ENCODE measurements at regions not wholly inside any gene's neighbourhood (a gene's known extent, or its start where the extent isn't known, plus 50 kb on each side); places are given as distances from the start of the nearest gene placed in this dataset.

DNA sequence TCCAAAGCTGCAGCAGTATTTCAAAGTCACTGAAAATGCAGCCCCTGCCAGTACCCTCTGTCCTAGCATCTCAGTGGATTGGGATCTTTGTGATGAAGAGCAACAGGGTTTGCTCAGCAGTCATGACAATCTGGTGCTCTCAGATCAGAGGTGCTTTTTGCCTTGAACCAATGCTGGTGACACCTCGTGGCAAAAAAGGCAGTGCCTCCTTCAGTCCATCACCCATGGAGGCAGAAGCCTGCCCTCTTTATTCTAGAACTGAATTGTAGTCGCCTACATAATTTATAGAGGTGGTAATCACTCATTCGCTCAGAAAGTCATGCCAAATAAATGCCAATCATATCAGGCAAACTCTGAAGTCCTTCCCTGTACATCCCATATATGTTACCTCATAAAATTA is 126.0 kb upstream of the VRK1 start:
- TF ChIP-seq POLR2A (IDR thresholded peaks at IDR 0.05; ENCODE audit: low read depth, low read length) (no peak), POLR2AphosphoS5 (IDR thresholded peaks at IDR 0.05; ENCODE audit: low read depth, low read length) (no peak)

All from GM12891 (cell line).